ENCODE measurements at regions not wholly inside any gene's neighbourhood (a gene's known extent, or its start where the extent isn't known, plus 50 kb on each side); places are given as distances from the start of the nearest gene placed in this dataset.
A peak's percentile ranks its signal among the peaks of the same experiment; 100 is the strongest.

GRCh38 chr3:194984066-194984465 is 286.9 kb downstream of the XXYLT1 start:
- H3K4me3 ChIP-seq (ENCODE audit: low read depth, low read length), result no peak overlapping the region
- DNase-seq (ENCODE audit: low read depth), result no peak
- TF ChIP-seq CTCF (IDR thresholded peaks at IDR 0.05; ENCODE audit: insufficient read depth, low read length, poor library complexity, severe bottlenecking), result no peak

DNA sequence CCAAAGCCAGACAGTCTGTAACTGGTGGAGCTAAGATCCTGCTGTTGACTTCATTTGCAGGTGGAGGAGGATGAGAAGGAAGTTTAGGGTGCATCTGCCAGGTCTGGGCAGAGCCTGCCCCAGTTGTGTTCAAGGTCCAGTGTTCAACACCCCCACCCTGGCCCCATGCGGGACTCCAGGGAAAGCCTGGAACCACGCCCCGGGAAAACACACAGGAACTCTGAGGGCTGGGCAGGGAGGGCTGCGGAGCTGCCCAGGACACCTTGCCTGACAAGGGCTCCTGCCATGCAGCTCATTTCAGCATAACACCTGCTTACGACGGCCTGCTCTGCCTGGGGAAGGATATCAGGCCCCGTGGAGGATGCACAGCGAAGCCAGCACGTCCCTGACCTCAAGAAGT is 286.3 kb downstream of the XXYLT1 start:
- H3K4me3 ChIP-seq (ENCODE audit: low read depth, low read length), result peak overlapping the region; percentile 11
- DNase-seq (ENCODE audit: low read depth), result no peak
- no peaks in the 10 kb centered on the region for H3K27me3 ChIP-seq (ENCODE audit: control insufficient read depth, insufficient read depth, low read length)
- H3K36me3 ChIP-seq (ENCODE audit: control insufficient read depth, insufficient read depth, low read length), result no peaks in the 10 kb centered on the region
- TF ChIP-seq CTCF (IDR thresholded peaks at IDR 0.05; ENCODE audit: insufficient read depth, low read length, poor library complexity, severe bottlenecking), result no peak

More at GRCh38 chr3:194984066-194984465, 286.9 kb downstream of the XXYLT1 start:
- Histone ChIP-seq H3K36me3 (ENCODE audit: control insufficient read depth, insufficient read depth, low read length) (no peaks in the 10 kb centered on the region), H3K27me3 (ENCODE audit: control insufficient read depth, insufficient read depth, low read length) (peaks cover 2% of the 10 kb centered on the region)

GRCh38 chr3:194985031-194985578 is 285.9 kb downstream of the XXYLT1 start:
- peak overlapping the region; percentile 11 for H3K4me3 ChIP-seq (ENCODE audit: low read depth, low read length)
- no peak for DNase-seq (ENCODE audit: low read depth)
- H3K27me3 ChIP-seq (ENCODE audit: control insufficient read depth, insufficient read depth, low read length), result no peaks in the 10 kb centered on the region
- TF ChIP-seq CTCF (IDR thresholded peaks at IDR 0.05; ENCODE audit: insufficient read depth, low read length, poor library complexity, severe bottlenecking), result peak; percentile 45
- no peaks in the 10 kb centered on the region for H3K36me3 ChIP-seq (ENCODE audit: control insufficient read depth, insufficient read depth, low read length)

GRCh38 chr3:194986208-194987043 is 284.5 kb downstream of the XXYLT1 start:
- no peak for TF ChIP-seq CTCF (IDR thresholded peaks at IDR 0.05; ENCODE audit: insufficient read depth, low read length, poor library complexity, severe bottlenecking)
- Histone ChIP-seq H3K27me3 (ENCODE audit: control insufficient read depth, insufficient read depth, low read length) (no peaks in the 10 kb centered on the region), H3K36me3 (ENCODE audit: control insufficient read depth, insufficient read depth, low read length) (no peaks in the 10 kb centered on the region), H3K4me3 (ENCODE audit: low read depth, low read length) (no peak overlapping the region)
- peak; percentile 42 for DNase-seq (ENCODE audit: low read depth)

DNA sequence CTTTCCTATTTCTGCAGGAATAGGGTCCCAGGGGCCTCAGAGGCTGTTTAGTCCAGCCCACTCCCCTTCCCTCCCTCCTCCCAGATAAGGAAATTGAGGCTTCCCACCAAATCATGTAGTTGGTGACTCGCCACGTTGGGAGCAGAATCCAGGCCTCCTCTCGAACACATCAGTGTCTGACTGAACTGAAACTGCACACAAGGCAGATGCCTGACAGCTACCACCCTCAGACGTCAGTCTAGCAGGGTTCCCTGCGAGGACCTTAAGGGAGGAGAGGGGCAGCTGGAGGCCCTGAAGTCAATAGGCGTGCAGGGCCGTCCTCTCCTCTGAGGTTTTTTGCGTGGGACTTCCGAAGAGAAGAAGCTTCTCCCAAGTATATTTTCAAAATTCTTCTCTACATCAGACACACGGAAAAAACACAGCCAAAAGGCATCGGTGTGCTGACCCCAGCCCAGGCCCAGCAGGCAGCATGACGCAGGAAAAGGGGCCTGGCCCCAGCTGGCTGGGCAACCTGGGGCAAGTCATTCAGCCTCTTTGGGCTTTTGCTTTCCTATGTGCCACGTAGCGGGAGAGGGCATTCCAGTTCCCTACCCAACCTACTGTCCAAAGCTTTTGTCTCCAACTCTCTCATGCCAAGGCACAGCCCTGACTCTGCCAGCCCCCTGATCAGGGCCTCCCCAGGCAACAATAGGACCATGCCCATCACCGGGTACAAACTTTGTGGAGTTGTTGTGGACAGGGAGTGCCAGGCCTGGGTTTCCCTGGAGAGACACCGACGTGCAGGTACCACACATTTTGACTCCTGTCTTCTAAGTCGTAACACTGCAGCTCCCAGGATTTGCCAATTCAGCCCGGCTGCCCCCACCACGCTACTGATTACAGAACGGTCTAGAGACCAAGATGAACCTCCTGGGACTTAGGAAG is 283.1 kb downstream of the XXYLT1 start:
- no peak for TF ChIP-seq CTCF (IDR thresholded peaks at IDR 0.05; ENCODE audit: insufficient read depth, low read length, poor library complexity, severe bottlenecking)
- DNase-seq (ENCODE audit: low read depth), result no peak
- Histone ChIP-seq H3K27me3 (ENCODE audit: control insufficient read depth, insufficient read depth, low read length) (no peaks in the 10 kb centered on the region), H3K4me3 (ENCODE audit: low read depth, low read length) (no peak overlapping the region), H3K36me3 (ENCODE audit: control insufficient read depth, insufficient read depth, low read length) (no peaks in the 10 kb centered on the region)
